ENCODE measurements at regions not wholly inside any gene's neighbourhood (a gene's known extent, or its start where the extent isn't known, plus 50 kb on each side); places are given as distances from the start of the nearest gene placed in this dataset.
A peak's percentile ranks its signal among the peaks of the same experiment; 100 is the strongest.

DNA sequence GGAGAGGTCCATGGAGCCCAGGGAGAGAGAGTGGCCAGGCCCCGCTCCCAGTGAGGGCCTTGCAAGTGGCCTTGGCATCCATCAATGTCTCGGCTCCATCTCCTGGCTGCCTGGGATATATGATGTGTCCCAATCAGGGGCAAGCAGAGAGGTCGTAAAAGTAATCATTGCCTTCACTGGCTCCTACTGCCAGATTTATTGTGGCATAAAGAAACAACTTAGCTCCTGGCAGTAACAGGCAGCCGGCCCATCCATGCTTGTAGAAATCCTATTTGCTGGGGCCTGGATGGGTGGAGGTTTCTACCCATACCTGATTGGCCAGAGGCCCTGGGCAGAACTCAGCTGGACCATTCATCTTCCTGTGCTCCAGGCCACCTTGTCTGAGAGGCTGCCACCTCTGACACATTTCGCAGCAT lies 272.6 kb downstream of the MATN1 start:
- Histone ChIP-seq H3K27ac (no peak overlapping the region), H3K9me3 (no peaks in the 10 kb centered on the region), H3K4me3 (no peak overlapping the region), H3K27me3 (peaks cover 0 to 8% of the 10 kb centered on the region in 2 donors), H3K4me1 (no peaks in the 10 kb centered on the region), H3K36me3 (no peaks in the 10 kb centered on the region)
- intact Hi-C loops (cut with DNase I; ENCODE audit: low total_unique reads), result no loop called here
- DNase-seq, result peak in 1 of 2 donors; percentile 25
- TF ChIP-seq, protein P1, sequence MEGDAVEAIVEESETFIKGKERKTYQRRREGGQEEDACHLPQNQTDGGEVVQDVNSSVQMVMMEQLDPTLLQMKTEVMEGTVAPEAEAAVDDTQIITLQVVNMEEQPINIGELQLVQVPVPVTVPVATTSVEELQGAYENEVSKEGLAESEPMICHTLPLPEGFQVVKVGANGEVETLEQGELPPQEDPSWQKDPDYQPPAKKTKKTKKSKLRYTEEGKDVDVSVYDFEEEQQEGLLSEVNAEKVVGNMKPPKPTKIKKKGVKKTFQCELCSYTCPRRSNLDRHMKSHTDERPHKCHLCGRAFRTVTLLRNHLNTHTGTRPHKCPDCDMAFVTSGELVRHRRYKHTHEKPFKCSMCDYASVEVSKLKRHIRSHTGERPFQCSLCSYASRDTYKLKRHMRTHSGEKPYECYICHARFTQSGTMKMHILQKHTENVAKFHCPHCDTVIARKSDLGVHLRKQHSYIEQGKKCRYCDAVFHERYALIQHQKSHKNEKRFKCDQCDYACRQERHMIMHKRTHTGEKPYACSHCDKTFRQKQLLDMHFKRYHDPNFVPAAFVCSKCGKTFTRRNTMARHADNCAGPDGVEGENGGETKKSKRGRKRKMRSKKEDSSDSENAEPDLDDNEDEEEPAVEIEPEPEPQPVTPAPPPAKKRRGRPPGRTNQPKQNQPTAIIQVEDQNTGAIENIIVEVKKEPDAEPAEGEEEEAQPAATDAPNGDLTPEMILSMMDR (IDR thresholded peaks at IDR 0.05), result no peak

DNA sequence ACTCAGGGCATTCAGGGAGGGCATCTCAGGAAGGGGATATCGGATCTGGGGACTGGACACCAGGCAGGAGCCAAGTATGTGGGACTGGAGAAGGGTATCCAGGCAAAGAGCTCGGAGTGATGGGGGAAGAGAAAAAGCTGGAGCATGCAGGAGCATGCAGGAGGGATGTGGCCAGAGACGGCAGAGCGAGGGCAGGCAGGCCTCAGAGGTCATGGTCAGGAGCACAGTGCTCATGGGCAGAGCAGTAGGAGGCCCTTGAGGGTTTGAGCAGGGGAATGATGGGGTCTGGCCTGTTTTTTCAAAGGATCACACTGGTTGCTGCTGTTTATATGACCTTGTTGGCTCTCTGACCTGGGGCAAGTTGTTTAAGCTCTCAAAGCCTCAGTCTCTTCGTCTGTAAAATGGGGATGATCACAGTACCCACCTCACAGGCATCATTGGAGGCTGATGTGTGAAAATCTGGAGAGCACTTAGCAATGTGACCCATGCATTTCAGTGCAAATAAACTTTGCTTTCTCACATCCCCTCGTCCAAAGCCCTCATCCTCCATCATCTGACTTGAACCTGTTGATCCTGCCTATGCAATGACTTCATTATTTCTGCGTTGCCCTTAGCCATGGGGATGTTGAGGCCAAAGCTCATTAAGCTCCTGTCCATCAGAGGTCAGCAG lies 273.1 kb downstream of the MATN1 start:
- peaks cover 0 to 9% of the 10 kb centered on the region in 2 donors for H3K27me3 ChIP-seq
- intact Hi-C loops (cut with DNase I; ENCODE audit: low total_unique reads), result no loop called here

DNA sequence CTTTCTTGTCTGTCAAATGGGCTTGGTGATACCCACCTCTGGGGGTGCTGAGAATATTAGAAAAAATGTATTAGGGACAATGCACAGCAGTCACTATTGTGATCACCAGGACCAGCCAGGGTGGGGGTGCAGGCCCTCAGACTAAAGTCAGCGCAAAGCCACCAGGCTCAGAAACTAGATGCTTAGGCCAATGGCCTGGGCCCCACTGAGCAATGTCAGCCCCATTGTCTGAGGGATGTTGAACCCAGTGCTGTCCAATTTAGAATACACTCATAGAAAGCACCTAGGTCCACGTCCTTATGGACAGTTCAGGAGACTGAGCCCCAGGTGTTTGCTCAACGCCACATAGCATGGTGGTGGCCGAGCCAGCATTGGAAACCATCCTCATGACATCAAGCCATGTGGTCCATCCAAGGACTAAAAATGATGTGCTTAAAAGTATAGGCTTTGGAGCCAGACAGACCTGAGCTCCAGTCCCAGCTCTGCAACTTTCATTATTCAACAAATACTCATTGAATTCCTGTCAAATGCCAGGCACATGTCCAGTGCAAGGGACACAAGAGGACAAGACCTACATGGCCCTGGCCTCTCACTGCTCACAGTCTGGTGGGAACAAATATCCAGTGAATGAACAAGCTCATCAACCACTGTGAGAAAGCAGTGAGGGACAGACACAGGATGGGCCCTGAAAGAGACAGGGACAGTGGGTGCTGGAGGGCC lies 273.8 kb downstream of the MATN1 start:
- Histone ChIP-seq H3K27ac (no peak overlapping the region), H3K4me1 (no peaks in the 10 kb centered on the region), H3K36me3 (no peaks in the 10 kb centered on the region), H3K27me3 (peaks cover 0 to 9% of the 10 kb centered on the region in 2 donors), H3K9me3 (no peaks in the 10 kb centered on the region), H3K4me3 (no peak overlapping the region)
- TF ChIP-seq, protein P1 (IDR thresholded peaks at IDR 0.05), result no peak
- intact Hi-C loops (cut with DNase I; ENCODE audit: low total_unique reads), result no loop called here
- peak in 1 of 2 donors; percentile 28 for DNase-seq

More for the DNA sequence above, 273.1 kb downstream of the MATN1 start:
- no peaks in the 10 kb centered on the region for H3K4me1 ChIP-seq
- no peak overlapping the region for H3K27ac ChIP-seq
- no peak overlapping the region for H3K4me3 ChIP-seq
- no peaks in the 10 kb centered on the region for H3K36me3 ChIP-seq
- peak in 1 of 2 donors; percentile 35 for DNase-seq
- TF ChIP-seq, protein P1 (IDR thresholded peaks at IDR 0.05), result no peak
- H3K9me3 ChIP-seq, result no peaks in the 10 kb centered on the region

DNA sequence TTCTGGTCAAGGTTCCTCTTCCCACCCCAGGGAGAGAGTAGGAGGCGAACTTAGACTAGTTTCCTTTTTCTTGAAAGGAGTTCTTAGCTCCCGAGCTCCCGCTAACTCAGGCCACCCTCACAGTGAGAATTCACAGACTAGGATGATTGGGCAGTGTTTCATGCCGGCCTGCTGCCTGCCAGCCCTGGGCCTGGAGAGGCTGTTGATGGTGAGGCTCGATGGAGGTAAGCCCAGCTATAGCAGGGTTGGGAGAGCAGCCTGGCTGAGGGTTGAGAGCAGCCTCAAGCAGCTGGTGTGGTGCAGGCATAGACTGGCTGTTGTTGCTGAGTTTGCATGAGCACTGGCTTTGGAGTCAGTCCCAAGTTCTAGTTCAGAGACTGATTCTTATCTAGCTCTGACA lies 274.4 kb downstream of the MATN1 start:
- TF ChIP-seq, protein P1 (IDR thresholded peaks at IDR 0.05), result no peak
- H3K4me1 ChIP-seq, result no peaks in the 10 kb centered on the region
- H3K4me3 ChIP-seq, result no peak overlapping the region
- no peaks in the 10 kb centered on the region for H3K36me3 ChIP-seq
- intact Hi-C loops (cut with DNase I; ENCODE audit: low total_unique reads), result no loop called here
- H3K27ac ChIP-seq, result no peak overlapping the region
- peak in 1 of 2 donors; percentile 7 for DNase-seq
- H3K9me3 ChIP-seq, result no peaks in the 10 kb centered on the region
- peaks cover 0 to 9% of the 10 kb centered on the region in 2 donors for H3K27me3 ChIP-seq

DNA sequence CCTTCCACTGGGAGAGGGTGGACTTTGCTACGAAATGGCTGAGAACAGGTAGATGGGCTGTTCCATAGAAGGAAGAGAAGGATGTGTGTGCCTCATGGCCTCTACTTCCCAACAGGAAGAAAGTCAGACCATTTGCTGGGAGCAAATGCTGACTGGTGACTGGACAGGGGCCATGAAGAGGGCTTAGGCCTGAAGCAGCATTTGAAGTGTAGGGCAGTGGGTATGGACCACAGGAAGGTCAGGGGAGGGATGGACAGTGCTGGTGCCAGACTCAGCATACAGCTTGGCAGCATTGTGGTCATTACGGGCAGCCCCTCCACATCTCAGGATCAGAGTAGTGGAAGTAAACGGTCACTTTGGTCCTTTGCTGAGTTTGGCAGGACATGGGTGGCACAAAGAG lies 275.7 kb downstream of the MATN1 start:
- H3K9me3 ChIP-seq, result no peaks in the 10 kb centered on the region
- no peaks in the 10 kb centered on the region for H3K4me1 ChIP-seq
- DNase-seq, result peak in 1 of 2 donors; percentile 21
- no peaks in the 10 kb centered on the region for H3K36me3 ChIP-seq
- intact Hi-C loops (cut with DNase I; ENCODE audit: low total_unique reads), result no loop called here
- no peak overlapping the region for H3K27ac ChIP-seq
- peaks cover 0 to 9% of the 10 kb centered on the region in 2 donors for H3K27me3 ChIP-seq
- H3K4me3 ChIP-seq, result no peak overlapping the region
- TF ChIP-seq, protein P1 (IDR thresholded peaks at IDR 0.05), result no peak

Data from tibial artery (tissue), 4 donors.